HG02938 (cell line): ENCODE measurements at regions not wholly inside any gene's neighbourhood (a gene's known extent, or its start where the extent isn't known, plus 50 kb on each side); places are given as distances from the start of the nearest gene placed in this dataset.
"Not testable (repeated sequence)": the region's sequence is repeated elsewhere in the genome, so short reads cannot be mapped to it uniquely, and the experiment has no call there.

ENCODE experiments used
- ATAC-seq: cut with Tn5 transposase; IDR thresholded peaks from one replicate; pipeline ENCODE4 v1.9.1; 2021; ENCODE audit warnings: mild to moderate bottlenecking, moderate library complexity; ENCODE audit not compliant: unreplicated experiment

- ATAC-seq = no peak
Observed at GRCh38 chr1:38787041-38787440, 72.5 kb downstream of the RRAGC start.

GRCh38 chr1:38786040-38786436, 73.5 kb downstream of the RRAGC start:
- no peak for ATAC-seq

- no peak for ATAC-seq
Observed at GRCh38 chr1:38785285-38786039, 74.1 kb downstream of the RRAGC start.

- no peak for ATAC-seq
Observed at GRCh38 chr1:38784452-38785284, 74.9 kb downstream of the RRAGC start.

- ATAC-seq = no peak
Observed at GRCh38 chr1:38783640-38784229, 75.8 kb downstream of the RRAGC start.

GRCh38 chr1:38781872-38782617, 77.5 kb downstream of the RRAGC start:
- ATAC-seq = no peak

GRCh38 chr1:38780133-38780532, 79.4 kb downstream of the RRAGC start:
- ATAC-seq = no peak

- no peak for ATAC-seq
Observed at GRCh38 chr1:38779491-38779890, 80.1 kb downstream of the RRAGC start.

GRCh38 chr1:38778521-38778920, 81.1 kb downstream of the RRAGC start:
- no peak for ATAC-seq

- ATAC-seq = no peak
Observed at GRCh38 chr1:38778051-38778450, 81.5 kb downstream of the RRAGC start.

- no peak for ATAC-seq
Observed at GRCh38 chr1:38777464-38777957, 82.1 kb downstream of the RRAGC start.

GRCh38 chr1:38776466-38777065, 83.0 kb downstream of the RRAGC start:
- ATAC-seq = no peak

- ATAC-seq = no peak
Observed at GRCh38 chr1:38775175-38775845, 84.3 kb downstream of the RRAGC start.

- ATAC-seq = no peak
Observed at GRCh38 chr1:38773483-38773882, 86.1 kb downstream of the RRAGC start.

- ATAC-seq = no peak
Observed at GRCh38 chr1:38772953-38773352, 86.6 kb downstream of the RRAGC start.

- ATAC-seq = no peak
Observed at GRCh38 chr1:38772026-38772425, 87.5 kb downstream of the RRAGC start.

GRCh38 chr1:38770516-38771173, 88.9 kb downstream of the RRAGC start:
- ATAC-seq = not testable (repeated sequence)

- no peak for ATAC-seq
Observed at GRCh38 chr1:38766125-38766524, 93.4 kb downstream of the RRAGC start.

GRCh38 chr1:38763121-38763520, 96.5 kb downstream of the RRAGC start:
- no peak for ATAC-seq
